ENCODE measurements at regions not wholly inside any gene's neighbourhood (a gene's known extent, or its start where the extent isn't known, plus 50 kb on each side); places are given as distances from the start of the nearest gene placed in this dataset.

GRCh38 chr19:28422046-28422445 lies 790.9 kb downstream of the UQCRFS1 start:
- no peak for TF ChIP-seq YY1 (IDR thresholded peaks at IDR 0.05; ENCODE audit: insufficient read depth, insufficient read length)
- TF ChIP-seq ZNF274 (IDR thresholded peaks at IDR 0.05; ENCODE audit: low read depth, low read length) = no peak

Data from NT2/D1 (cell line).